NCI-H446 treated with DMSO at 0.1 percent for 48 hours (cell line): ENCODE measurements at regions not wholly inside any gene's neighbourhood (a gene's known extent, or its start where the extent isn't known, plus 50 kb on each side); places are given as distances from the start of the nearest gene placed in this dataset.
"Not testable (repeated sequence)": the region's sequence is repeated elsewhere in the genome, so short reads cannot be mapped to it uniquely, and the experiment has no call there.

Source experiments
- DNase-seq: peaks from one replicate; lab custom pipeline; 2025; lab: John Stamatoyannopoulos, UW

DNA sequence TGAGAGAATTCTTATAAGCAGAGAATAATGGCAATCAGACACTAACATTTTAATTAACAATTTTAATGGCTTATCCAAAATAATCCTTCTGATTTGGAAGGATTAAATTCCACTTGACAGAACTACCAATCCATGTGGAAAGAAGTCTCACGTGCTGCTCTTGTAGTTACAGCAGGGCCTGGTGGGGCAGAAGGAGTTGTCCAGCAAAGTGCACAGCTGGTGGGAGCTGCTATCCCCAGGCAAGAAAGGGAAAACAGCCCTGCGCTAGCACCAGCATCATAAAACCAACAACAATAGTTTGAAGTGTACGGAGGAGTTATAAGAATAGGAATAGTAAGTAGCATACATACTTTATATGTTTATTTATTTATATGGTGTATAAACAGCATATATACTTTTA, 127.4 kb upstream of the TRIM2 start:
- DNase-seq: no peak

DNA sequence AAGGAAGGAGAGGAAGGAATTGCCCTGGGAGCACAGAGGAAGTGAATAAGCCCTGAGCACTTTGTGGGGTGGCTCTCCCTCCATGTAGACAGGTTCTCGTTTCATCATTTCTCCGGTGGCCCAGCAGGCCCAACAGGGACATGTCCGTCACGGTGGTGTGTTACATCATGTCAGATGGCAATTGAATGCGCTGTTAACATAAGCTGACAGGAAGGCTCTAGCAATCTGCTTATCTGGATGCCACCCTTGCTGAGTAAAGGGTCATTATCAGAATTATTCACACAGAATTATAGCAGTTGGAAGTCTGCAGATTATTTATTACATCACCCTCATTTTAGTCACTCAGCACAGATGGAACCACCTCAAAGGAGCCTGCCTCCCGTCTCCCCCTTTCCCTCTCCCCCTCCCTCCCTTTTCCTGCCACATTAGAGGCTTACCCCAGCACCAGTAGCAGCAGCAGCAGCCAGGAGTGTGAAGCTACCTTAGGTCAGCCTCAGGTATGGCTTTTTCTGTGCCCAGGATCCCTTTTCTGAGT, 124.3 kb upstream of the TRIM2 start:
- no peak for DNase-seq

DNA sequence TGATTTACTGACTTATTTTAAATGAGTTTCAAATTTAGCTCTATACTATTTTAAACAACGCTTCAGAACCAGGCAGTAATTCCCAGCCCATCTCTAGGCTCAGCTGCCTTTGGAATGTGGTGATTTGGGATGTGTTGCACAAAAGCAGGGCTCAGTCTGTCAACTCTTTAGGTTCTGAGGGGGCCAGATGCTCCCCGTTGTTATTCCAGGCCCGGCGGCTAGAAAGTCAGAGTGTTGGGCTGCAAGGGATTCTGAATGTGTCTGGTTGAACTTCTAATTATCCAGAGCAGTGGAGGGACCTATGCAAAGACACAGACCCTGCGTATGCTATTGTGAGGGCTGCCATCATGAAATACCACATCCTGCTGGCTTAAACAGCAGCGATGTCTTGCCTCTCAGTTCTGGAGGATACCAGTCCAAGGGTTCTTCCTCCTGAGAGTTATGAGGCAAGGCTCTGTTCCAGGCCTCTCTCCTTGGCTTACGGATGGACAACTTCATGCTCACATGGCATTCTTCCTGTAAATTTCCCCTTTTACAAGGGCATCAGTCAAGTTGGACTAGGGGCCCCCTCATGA, 123.2 kb upstream of the TRIM2 start:
- DNase-seq: no peak

DNA sequence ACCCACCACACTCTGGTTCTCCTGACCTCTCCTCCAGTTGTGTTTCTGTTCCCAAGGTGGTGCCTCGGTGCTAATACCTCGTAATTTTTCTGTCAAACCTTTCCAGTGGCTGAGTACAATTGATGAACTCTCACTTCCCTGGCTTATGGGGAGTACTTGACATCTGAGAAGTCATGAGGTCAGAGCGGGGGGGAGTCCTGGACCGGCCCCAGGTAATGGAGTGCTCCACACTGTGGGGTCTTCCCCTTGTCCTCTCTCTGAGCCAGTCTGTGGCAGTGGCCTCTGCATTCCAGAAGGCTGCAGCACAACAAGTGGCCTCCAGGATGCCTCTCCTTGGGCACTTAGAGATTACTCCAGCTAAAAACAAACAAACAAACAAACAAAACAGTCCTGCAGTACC, 122.5 kb upstream of the TRIM2 start:
- DNase-seq: no peak

DNA sequence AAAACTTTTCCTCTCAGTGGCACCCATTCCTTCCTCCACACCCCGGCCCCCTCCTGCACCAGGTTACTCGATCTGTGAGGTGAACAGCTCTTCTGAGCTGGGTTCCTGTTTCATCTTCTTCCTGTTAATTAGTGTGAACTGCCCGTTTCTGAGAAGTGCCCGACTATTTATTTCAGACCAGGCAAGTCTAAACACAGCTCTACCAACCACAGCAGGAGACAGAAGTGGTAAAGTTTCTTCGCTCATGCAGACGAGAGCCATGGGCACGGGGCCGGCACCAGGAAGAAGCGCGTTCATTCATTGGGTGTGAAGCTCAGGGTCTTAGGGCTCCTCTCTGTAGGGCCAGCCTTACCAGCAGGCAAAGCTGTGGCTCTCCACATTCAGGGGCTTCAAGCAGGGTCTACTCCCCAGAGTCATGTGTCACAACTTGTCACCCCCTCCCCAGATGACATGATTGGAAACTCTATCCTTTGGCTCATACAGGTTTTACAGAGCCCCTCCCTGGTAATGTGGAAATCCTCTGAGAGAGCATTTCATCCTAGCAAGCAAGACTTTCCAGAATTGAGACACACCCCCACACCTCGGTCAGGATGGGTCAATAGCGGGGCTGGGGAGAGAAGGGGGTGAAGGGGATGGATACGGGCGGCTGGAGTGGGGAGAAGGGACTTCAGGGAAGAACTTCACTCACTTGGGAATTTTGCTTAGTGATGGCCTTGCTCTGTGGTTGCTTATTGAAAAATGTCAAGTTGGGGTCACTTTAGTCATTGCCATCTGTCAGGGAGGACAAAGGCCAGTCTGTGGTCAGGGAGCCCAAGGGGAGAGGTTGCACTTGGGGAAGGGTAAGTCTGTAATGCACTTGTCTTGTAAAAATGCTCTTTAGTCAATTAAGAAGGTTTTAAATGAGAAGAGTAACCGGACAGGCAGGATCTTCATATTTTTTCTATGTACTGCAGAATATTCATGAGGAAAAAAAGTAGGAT, 121.6 kb upstream of the TRIM2 start:
- no peak for DNase-seq

DNA sequence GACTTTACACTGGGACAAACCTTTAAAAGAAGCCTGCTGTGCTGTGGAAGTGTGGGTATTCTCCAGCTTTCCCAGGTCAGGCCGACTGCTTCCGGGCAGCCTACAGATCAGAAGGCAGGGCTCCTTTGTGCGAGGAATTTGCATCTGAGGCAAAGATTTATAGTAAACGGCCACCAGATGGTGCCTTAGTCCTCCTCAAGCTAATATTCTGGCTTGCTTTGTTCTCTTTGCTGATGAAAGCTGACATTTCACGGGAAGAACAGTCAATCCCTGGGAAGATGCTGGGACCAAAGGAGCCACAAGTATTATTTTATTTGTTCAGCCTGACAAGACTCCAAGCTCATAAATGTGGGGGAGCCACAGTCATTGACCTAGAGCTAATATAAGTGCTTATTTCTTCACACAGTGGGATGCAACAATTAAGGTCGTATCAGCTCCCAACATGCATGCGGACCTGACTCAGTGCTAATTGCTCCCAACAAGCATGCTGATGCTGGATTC, 120.7 kb upstream of the TRIM2 start:
- peak; percentile 67 for DNase-seq

DNA sequence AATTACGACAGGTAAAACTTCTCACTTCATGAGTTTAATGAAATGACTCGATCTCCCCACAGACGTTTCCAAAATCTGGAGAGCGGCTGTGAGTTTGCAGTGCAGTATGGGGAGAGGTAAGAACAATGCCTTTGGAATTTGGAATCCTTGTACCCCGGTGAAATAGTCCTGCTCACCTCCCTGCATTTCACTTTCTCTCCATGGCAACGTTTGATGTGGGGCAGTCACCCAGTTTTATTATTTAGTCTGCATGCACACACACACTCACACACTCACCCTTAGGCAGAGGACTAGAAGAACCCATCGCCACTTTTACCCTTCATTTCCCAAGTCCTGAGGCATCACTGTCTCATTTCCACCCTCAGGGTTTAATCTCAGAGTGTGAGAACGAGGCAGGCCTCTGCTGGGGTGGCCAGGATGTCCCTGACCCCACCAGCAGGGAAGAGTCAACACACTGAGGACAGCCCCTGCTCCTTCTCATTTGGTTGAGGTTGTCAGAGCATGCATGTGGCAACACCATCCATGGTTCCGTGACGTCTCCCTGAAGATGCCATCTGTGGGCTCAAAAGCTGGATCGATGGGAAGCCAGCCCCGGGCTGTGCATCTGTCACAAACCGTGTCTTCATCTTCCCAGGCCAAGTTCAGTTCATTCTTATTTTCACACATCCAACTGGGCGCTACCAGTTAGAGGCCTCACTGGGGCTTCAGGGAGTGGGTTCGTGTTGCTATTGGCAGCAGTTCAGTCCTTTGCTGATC, 119.8 kb upstream of the TRIM2 start:
- DNase-seq: no peak

DNA sequence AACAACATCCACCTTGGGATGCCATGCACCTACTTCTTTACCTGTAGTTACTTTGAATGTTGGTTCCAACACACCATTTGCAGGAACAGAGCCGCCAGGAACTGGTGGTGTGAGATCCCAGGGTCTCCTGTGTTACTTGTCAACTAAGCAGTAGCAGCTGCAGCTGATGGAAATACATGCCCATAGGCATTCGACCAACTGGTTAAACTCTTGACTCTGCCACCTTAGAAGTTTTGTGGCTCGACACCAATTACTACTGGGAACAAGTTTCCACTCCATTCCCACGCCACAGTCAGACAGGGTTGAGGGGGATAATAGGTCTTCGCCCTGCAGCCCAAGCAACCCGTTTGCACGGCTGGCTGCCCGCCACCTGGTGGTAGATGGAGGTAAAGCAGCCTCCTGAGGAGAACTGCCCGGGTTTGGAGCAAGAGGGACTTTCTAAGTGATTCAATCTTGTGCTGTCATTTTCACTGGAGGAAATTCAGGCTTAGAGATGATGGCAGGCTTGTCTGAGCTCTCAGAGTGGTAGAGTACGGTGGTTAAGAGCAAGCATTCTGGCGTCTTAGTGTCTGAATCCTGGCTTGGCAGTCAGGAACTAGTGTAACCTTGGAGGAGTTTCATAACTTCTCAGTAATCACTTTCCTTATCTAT, 119.1 kb upstream of the TRIM2 start:
- no peak for DNase-seq

DNA sequence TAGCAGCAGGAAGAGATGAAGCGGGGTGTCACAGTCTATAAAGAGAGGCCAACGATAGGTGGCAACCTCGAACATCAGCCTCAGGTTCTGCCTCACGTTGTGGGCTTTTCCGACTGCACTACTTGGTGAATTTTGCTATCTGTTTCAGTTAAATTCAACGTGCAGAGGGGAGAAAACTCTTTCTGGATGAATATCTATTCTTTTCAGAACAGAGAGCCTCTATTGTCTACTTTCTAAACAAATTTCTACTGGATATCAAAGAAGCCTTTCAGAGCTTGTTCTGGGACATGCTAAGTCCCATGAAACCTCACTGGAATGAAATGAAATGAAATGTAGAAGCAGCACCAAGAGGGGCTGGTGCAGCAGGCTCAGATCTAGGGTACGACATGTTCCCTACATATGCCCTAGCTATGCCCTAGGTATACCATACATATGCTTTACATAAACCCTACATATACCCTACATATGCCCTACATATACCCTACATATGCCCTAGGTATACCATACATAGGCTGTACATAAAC, 116.5 kb upstream of the TRIM2 start:
- DNase-seq: no peak

DNA sequence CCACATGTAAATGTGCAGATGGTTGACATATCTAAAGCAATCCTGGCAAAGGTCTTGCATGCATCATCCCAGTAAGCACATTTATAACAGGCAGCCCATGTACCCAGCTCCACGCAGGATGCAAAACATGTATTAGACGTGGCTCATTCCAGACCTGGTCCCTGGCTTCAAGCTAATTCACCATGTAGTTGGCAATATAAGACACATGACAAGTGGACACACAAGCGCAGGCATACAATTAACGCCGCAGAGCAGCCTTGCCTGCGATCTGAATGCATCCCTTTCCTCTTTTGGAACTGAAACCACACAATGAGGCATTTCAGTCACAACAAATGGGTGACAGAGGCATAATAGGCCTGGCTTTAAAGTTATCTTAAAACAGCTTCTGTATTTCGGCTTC, 114.5 kb upstream of the TRIM2 start:
- DNase-seq: no peak

DNA sequence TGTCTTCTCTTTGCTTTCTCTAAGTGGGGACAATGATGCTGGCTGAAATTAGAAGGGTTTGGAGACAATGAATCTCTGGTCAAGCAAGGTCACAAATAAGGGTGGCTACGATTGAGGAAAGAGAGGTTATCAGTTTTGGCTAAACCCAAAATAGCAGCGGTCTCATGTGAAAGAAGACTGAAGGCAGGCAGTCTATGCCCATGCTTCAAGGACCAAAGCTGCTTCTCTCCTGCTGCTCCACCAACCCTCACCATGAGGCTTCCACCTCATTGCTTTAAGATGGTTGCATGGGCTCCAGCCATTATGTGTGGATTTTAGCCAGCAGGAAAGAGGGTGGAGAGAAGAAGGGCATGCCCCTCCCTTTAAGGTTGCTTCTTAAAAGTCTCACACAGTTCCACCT, 114.1 kb upstream of the TRIM2 start:
- no peak for DNase-seq

DNA sequence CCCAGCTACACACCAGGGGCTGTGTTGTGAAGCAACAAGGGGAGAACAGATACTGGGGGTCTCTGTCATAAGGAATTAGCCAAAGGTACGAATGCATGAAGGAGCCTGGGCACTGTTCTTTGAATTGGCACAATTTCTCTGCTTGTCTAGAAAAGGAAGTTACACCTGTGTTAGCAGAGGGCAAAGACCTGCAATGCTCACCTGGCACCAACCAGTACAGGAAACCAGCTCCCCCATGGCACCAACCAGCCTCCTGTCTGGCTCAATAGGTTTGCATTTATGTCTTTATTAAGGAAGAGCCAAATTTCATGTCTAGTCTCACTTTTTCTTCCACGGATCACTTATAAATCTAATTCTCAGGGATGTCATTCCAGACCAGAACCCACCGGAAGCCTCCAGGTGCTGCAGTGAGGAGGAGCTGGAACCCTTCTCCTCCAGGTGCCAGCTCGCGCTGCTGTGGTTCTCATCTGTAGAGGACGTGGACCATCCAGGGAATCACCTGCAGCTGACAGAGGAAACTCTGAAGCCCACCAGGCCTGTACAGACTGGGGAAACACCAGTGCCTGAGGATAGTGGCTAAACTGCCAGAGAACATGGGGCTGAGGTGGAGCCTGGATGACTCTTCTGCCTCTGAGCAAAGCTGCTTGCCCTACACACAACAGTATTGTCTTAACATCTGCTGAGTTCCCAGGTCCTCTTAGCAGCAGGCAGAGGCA, 113.4 kb upstream of the TRIM2 start:
- DNase-seq: no peak

DNA sequence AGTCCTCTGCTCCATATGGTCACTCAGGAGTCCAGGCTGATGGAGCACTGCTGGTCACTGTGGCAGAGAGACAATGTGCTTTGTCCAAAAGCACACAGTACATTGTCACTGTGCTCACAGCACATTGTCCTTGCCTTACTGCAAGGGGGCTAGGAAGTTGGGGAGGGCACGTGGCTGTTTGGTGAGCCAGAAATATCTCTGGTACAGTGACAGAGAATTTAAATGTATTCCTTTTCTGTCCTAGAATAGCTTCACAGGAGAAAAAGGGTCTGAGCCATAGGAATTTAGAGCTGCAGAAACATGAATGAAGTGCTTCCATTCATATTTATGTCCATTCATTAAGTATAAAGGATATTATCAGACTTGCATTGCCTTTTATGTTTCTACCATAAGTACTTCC, 110.8 kb upstream of the TRIM2 start:
- DNase-seq: no peak

DNA sequence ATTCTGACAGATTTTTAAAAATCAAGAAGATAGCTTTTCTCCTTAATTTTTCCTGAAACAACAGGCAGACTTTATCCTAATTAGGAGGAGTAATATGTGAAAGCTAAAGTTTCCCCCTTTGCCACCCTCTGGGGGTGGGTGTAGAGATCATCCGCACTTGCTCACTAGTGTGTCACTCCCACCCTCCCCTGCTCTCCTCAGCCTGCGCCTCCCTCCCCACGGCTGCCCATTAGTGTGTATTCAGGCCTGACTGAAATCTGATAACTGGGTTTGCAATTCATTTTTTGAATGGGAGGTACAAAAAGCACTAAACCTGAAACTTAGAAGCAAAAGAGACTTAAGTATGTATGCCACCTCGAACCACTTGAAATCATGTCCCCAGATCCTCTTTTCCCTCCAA, 110.4 kb upstream of the TRIM2 start:
- no peak for DNase-seq

DNA sequence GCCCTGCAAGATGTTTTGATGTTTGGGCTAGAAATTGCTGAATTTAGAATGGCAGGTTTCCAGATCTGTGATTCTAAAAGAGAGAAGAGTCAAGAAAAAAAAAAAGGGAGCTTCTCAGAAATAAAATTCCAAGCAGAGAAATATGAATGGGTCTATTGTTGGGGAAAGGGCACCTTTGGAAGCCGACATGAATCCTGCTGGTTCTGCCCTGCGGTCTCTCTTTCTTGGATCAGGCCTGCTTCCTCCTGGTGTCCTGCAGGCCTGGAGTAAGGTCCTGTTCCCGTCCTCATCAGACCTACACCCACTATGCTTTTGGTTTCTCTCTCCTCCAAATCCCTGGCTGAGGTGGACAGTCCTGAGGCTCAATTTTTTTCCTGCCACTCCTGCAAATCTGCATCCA, 109.8 kb upstream of the TRIM2 start:
- no peak for DNase-seq

DNA sequence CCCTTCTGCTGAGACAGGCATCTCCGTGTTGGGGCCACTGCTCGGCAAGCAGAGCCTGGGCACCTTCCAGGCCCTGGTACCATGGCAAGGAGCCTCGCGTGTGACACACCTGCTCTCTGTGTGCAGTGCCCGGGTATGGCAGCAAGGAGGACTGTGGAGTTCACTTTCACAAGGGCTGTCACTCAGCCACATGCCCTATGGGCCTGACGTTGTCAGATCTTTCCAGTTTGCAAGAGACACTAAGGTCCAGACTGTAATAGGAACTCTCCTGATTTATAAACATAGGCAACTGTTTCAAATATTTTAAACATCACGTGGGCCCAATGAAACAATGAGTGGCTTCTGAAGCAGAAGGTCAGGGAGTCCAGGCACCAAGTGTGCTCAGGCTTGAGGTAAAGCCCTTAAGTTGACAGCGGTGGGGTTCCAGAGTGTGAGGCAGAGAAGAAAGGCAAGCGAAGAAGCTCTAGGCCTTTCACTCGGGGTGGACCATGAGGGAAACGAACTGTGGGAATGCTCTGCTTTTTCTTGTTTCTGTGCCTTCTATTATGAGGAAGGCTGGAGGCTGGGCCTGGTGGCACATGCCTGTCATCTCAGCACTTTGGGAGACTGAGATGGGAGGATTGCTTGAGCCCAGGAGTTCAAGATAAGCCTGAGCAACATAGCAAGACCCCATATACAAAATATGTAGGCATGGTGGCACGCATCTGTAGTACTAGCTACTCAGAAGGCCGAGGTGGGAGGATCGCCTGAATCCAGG, 108.6 kb upstream of the TRIM2 start:
- DNase-seq: no peak

DNA sequence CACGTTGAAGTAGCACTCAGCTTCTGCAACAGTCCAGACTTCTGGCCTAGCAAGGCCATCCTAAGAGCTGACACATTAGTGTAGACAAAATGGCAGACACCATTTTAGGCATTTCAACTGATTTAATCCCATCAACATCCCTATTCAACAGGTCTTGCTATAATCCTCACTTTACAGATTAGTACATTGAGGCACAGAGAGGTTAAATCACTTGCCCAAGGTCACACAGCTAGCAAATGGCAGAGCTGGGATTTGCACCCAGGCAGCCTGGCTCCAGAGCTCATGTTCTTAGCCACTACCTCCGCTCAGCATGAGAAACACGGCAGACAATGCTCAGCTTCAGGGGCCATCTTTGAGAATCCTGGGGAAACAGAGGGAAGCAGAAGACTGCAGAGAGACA, 107.9 kb upstream of the TRIM2 start:
- no peak for DNase-seq

DNA sequence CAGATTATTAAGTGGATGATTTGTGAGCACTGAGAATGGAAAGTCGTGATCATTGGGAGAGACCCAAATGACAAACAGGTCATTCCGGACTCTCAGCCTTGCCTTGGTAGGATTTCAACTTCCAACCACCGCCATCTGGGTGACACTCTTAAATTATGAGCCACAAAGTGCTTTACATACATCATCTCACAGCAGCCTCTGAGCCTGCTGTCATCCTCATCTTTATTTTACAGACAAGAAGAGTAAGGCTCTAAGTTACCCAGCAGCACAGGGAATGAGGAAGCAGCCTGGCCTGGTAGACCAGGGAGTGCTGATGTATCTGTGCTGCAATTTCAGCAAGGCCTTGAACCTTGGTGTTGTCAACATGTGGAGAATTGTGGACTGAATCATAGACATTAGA, 105.8 kb upstream of the TRIM2 start:
- no peak for DNase-seq

DNA sequence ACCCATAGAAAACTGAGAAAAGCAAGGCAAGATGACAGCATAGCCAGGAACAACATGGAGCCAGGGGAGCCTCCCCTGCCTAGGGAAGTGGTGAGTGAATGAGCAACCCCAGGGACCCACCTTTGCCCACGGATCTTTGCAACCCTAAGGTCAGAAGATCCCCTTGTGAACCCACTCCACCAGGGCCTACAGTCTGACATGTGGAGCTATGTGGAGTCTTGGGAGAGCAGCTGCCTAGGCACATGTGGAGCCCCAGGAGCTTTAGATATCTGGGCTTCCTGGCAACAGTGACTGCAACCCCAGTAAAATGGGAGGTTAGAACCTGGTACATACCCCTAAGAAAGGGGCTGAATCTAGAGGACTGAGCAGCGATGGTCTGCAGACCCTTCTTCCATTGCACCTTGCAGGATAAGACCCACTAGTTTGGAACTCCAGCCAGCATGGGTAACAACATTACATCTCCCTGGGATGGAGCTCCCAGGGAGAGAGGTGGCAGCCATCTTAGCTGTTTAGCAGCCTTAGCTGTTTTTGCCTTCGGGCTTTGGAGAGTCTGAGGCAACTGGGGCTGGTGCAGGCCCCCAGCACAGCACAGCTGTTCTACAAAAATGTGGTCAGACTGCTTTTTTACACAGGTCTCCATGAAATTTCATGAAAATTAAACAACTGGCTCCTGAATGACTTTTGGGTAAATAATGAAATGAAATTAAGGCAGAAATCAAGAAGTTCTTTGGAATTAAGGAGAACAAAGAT, 104.7 kb upstream of the TRIM2 start:
- no peak for DNase-seq

DNA sequence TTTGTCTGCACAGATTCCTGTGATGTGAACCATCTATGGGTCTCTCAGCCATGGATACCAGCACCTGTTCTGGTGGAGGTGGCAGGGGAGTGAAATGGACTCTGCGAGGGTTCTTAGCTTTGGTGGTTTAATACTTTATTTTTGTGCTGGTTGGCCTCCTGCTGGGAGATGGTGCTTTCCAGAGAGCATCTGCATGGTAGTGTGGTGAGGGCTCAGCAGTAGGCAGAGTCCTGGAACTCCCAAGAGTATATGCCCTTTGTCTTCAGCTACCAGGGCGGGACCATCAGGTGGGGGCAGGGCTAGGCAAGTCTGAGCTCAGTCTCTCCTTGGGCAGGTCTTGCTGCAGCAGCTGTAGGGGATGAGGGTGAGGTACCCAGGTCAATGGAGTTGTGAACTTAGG, 97.5 kb upstream of the TRIM2 start:
- not testable (repeated sequence) for DNase-seq
